NB4 (cell line): ENCODE measurements at regions not wholly inside any gene's neighbourhood (a gene's known extent, or its start where the extent isn't known, plus 50 kb on each side); places are given as distances from the start of the nearest gene placed in this dataset.
"Not testable (repeated sequence)": the region's sequence is repeated elsewhere in the genome, so short reads cannot be mapped to it uniquely, and the experiment has no call there.

ENCODE experiments used
- DNase-seq: peaks from one replicate; pipeline ENCODE4 v3.0.0; 2010; ENCODE audit warnings: low read depth
- H3K4me3 ChIP-seq: one replicate; pipeline ENCODE4 v1.5.1; 2011; ENCODE audit warnings: mild to moderate bottlenecking, low read depth, low read length, moderate library complexity
- CTCF ChIP-seq: IDR thresholded peaks from one replicate; pipeline ENCODE4 v1.5.1; 2012; ENCODE audit warnings: low read depth, low read length
- MYC ChIP-seq: IDR thresholded peaks from 2 replicates; pipeline ENCODE4 v1.6.1; 2011; ENCODE audit warnings: low read depth, low read length
- POLR2A ChIP-seq: IDR thresholded peaks from 2 replicates; pipeline ENCODE4 v1.6.1; 2011; ENCODE audit warnings: mild to moderate bottlenecking; ENCODE audit not compliant: insufficient read length; ENCODE audit errors: extremely low read depth
- TF ChIP-seq, protein P1 (sequence below): IDR thresholded peaks from 2 replicates; pipeline ENCODE4 v1.6.1; 2011; ENCODE audit warnings: low read depth, low read length

DNA sequence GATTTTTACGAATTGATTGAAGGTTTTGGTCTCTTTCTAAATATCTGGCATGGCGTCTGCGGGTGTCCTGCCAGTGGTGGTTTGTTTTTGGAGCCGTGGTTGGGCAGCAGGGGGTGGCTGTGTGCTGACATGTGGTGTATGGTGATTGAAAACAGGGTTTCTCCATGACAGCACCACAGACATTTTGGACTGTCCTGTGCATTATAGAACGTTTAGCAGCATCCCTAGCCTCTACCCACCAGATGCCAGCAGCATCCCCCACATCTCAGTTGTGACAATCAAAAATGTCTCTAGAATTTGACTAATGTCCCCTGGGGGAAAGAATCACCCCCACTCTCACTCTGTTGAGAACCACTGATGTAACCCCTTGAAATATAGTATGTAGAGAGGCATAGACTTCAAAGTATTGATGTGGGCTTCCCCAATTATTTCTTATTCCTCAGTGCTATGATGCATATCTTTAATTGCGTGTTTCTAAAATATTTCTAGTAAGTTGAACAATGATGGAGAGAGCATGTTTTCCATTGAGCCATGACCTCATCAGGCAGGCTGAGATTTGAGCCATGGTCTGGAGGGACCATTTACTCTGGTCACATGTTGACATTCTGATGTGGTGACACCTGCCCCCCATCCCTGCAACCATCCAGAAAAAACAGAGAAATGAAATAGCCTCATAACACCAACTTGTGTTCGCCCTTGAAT lies 77.4 kb upstream of the MID1 start:
- TF ChIP-seq, protein P1, sequence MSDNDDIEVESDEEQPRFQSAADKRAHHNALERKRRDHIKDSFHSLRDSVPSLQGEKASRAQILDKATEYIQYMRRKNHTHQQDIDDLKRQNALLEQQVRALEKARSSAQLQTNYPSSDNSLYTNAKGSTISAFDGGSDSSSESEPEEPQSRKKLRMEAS = no peak
- TF ChIP-seq CTCF (no peak), MYC (no peak), POLR2A (no peak)
- DNase-seq = no peak
- no peak overlapping the region for H3K4me3 ChIP-seq

- TF ChIP-seq, protein P1 = no peak
- no peak for TF ChIP-seq MYC
- no peak for TF ChIP-seq CTCF
- no peak for TF ChIP-seq POLR2A
- DNase-seq = no peak
- H3K4me3 ChIP-seq = no peak overlapping the region
Observed at GRCh38 chrX:10698318-10698640, 77.9 kb upstream of the MID1 start.

DNA sequence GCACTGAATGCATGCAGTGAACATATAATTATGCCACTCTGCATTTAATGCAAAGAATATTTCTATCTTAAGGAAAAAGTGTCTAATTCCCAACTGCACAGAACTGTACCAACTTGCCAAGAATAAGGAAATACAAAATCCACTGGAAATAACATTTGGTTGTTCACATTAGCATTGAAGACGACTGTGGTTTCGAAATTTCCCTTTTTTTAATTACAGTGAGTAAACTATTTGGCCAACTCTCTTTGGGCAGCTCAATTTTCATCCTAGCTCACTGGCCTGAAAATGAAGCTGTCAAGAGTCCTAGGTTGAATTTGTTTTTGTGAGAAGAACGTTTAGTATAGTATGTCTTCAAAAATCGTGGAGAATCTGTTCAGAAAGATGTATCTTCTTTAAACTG lies 81.6 kb upstream of the MID1 start:
- DNase-seq = no peak
- TF ChIP-seq MYC = no peak
- TF ChIP-seq, protein P1 = no peak
- TF ChIP-seq CTCF = no peak
- TF ChIP-seq POLR2A = no peak
- no peak overlapping the region for H3K4me3 ChIP-seq

- DNase-seq, H3K4me3 ChIP-seq: not testable (repeated sequence)
Observed at GRCh38 chrX:10706342-10706741, 86.0 kb upstream of the MID1 start.

DNA sequence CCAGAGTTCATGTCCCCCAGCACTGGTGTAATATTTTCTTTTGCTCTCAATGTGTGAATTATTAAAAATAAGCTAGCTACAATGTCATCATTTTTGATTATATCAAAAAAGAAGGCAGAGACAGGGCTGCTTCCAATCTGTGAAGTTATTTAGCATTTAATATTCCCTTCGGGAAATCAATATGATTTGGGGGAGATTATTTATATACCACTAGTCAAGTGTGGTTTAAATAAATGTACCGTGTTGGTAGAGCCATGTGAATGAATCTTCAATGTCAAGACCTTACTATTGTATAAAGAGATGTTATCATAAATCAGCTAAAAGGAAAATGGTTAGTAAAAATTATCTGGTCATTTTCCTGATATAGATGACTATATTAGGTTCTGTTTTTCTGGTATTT lies 87.4 kb upstream of the MID1 start:
- no peak for DNase-seq
- no peak for TF ChIP-seq CTCF
- no peak for TF ChIP-seq POLR2A
- no peak for TF ChIP-seq MYC
- TF ChIP-seq, protein P1 = no peak
- no peak overlapping the region for H3K4me3 ChIP-seq

DNA sequence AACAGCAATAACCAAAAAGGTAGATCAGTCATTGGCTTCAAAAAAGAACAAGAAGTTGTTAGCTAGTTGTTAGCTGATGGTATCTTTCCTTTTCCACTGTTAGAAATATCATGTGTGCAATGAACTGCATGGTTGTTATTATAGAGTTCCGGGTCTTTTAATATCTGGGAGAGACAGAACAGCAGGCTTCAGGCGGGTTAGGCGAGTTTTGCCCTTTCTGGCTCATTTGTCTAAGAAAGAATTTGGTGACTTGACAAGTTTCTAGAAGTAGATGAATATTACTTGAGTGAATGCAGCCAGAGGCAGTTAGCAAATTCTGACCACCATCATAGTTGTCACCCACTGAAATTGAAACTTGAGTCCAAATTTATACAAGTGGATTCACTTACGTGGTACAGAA lies 88.9 kb upstream of the MID1 start:
- DNase-seq = no peak
- no peak for TF ChIP-seq CTCF
- TF ChIP-seq, protein P1 = no peak
- TF ChIP-seq MYC = no peak
- TF ChIP-seq POLR2A = no peak
- no peak overlapping the region for H3K4me3 ChIP-seq
